MM.1S (cell line): ENCODE measurements at regions not wholly inside any gene's neighbourhood (a gene's known extent, or its start where the extent isn't known, plus 50 kb on each side); places are given as distances from the start of the nearest gene placed in this dataset.

ENCODE experiments used
- DNase-seq: peaks from one replicate; pipeline ENCODE4 v3.0.0-alpha.2; 2015
- H2AFZ ChIP-seq: fragments of 300-600 bp; sonication (generic); 2 replicates; pipeline ENCODE4 v1.6.0; 2016; ENCODE audit warnings: antibody characterized with exemption, low read length
- H3F3A ChIP-seq: fragments of 300-600 bp; sonication (generic); 2 replicates; pipeline ENCODE4 v1.6.1; 2016; ENCODE audit warnings: mild to moderate bottlenecking, antibody characterized with exemption, low read length, moderate library complexity, mixed read lengths; ENCODE audit not compliant: insufficient read depth
- H3K27ac ChIP-seq: fragments of 300-600 bp; sonication (generic); 2 replicates; pipeline ENCODE4 v1.5.1; 2016; ENCODE audit warnings: mild to moderate bottlenecking, low read length
- H3K27me3 ChIP-seq: fragments of 300-600 bp; sonication (generic); replicated peaks from 2 replicates; pipeline ENCODE4 v1.6.0; 2016; ENCODE audit warnings: low read length; ENCODE audit not compliant: insufficient read depth
- H3K36me3 ChIP-seq: fragments of 300-600 bp; sonication (generic); replicated peaks from 2 replicates; pipeline ENCODE4 v1.6.1; 2016; ENCODE audit warnings: mild to moderate bottlenecking, low read length, mixed read lengths; ENCODE audit not compliant: insufficient read depth
- H3K4me1 ChIP-seq: fragments of 300-600 bp; sonication (generic); 2 replicates; pipeline ENCODE4 v1.6.1; 2016; ENCODE audit warnings: low read length, mixed read lengths
- H3K4me2 ChIP-seq: fragments of 300-600 bp; sonication (generic); 2 replicates; pipeline ENCODE4 v1.6.0; 2016; ENCODE audit warnings: low read depth, low read length
- H3K4me3 ChIP-seq: fragments of 300-600 bp; sonication (generic); 2 replicates; pipeline ENCODE4 v1.5.1; 2016; ENCODE audit warnings: low read length, mixed read lengths
- H3K79me2 ChIP-seq: fragments of 300-600 bp; sonication (generic); 2 replicates; pipeline ENCODE4 v1.6.1; 2016; ENCODE audit warnings: mixed run types, low read length, mixed read lengths
- H3K9ac ChIP-seq: fragments of 300-600 bp; sonication (generic); 2 replicates; pipeline ENCODE4 v1.6.1; 2016; ENCODE audit warnings: low read length, mixed read lengths
- H3K9me2 ChIP-seq: fragments of 300-600 bp; sonication (generic); replicated peaks from 2 replicates; pipeline ENCODE4 v1.6.1; 2016; ENCODE audit warnings: mild to moderate bottlenecking, low read length, mixed read lengths; ENCODE audit not compliant: insufficient read depth
- H3K9me3 ChIP-seq: fragments of 300-600 bp; sonication (generic); replicated peaks from 2 replicates; pipeline ENCODE4 v1.6.1; 2016; ENCODE audit warnings: mild to moderate bottlenecking, low read length, mixed read lengths; ENCODE audit not compliant: insufficient read depth
- H4K20me1 ChIP-seq: fragments of 300-600 bp; sonication (generic); 2 replicates; pipeline ENCODE4 v1.6.1; 2016; ENCODE audit warnings: mild to moderate bottlenecking, low read length, moderate library complexity, mixed read lengths; ENCODE audit not compliant: insufficient read depth
- EZH2 ChIP-seq: fragments of 300-600 bp; sonication (generic); optimal IDR thresholded peaks from 2 replicates; pipeline ENCODE3; 2017; ENCODE audit warnings: low read depth, mild to moderate bottlenecking, antibody characterized with exemption, low read length, mixed read lengths
- EZH2phosphoT487 ChIP-seq: fragments of 300-600 bp; sonication (generic); IDR thresholded peaks from 2 replicates; pipeline ENCODE4 v1.6.1; 2018; ENCODE audit warnings: antibody characterized with exemption, low read length
- TF ChIP-seq, protein P1 (sequence below): fragments of 300-600 bp; sonication (generic); IDR thresholded peaks from 2 replicates; pipeline ENCODE4 v1.5.1; 2016; ENCODE audit warnings: antibody characterized with exemption, low read length, mixed read lengths

DNA sequence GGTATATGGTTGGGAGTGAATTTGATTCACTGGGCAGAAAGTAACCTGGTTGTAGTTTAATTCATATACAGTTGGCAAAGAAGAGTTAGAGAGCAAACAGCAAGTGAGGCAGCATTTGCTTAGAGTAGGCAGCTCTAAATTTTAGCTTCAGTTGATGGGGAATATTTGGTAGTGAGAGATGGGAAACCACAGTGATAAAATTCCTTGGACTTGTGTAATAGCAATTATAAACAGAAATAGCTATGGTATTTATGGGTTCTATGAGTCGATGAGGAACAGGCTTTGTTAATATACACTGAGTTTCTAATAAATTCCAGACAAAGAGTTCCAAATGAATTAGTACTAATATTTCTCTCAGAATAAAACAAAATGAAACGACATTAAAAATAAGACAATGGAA lies 894.0 kb downstream of the ROBO2 start:
- no peak for DNase-seq
- Histone ChIP-seq H3K4me1 (no peaks in the 10 kb centered on the region), H3K27me3 (no peaks in the 10 kb centered on the region), H3K79me2 (no peaks in the 10 kb centered on the region), H3K4me2 (no peak overlapping the region), H3K4me3 (no peak overlapping the region), H3K9me3 (no peaks in the 10 kb centered on the region), H3K9ac (no peak overlapping the region), H2AFZ (no peak overlapping the region), H4K20me1 (no peaks in the 10 kb centered on the region), H3F3A (no peaks in the 10 kb centered on the region), H3K27ac (no peak overlapping the region), H3K36me3 (no peaks in the 10 kb centered on the region), H3K9me2 (no peaks in the 10 kb centered on the region)
- TF ChIP-seq EZH2phosphoT487 (no peak), EZH2 (no peak)
- TF ChIP-seq, protein P1, sequence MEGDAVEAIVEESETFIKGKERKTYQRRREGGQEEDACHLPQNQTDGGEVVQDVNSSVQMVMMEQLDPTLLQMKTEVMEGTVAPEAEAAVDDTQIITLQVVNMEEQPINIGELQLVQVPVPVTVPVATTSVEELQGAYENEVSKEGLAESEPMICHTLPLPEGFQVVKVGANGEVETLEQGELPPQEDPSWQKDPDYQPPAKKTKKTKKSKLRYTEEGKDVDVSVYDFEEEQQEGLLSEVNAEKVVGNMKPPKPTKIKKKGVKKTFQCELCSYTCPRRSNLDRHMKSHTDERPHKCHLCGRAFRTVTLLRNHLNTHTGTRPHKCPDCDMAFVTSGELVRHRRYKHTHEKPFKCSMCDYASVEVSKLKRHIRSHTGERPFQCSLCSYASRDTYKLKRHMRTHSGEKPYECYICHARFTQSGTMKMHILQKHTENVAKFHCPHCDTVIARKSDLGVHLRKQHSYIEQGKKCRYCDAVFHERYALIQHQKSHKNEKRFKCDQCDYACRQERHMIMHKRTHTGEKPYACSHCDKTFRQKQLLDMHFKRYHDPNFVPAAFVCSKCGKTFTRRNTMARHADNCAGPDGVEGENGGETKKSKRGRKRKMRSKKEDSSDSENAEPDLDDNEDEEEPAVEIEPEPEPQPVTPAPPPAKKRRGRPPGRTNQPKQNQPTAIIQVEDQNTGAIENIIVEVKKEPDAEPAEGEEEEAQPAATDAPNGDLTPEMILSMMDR, result no peak

DNA sequence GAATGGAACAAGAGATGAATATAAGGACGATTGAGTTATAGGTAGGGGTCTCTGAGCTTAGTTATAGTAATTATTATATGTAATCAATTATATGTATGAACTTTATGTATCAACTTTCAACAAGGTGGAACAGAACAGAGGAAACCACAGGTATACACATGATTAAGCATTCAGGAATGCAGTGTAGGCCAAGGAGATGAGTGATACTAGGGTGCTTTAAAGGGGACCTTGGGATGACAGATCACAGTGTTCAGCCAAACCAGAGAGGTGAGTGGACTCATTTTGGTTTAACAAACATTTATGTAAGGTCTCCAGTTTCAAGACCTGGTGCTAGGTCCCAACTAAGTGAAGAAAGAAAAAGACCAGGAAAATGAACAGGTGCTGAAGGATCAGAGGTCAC lies 895.5 kb downstream of the ROBO2 start:
- Histone ChIP-seq H3K79me2 (no peaks in the 10 kb centered on the region), H3K36me3 (no peaks in the 10 kb centered on the region), H3K27ac (no peak overlapping the region), H3K9me2 (no peaks in the 10 kb centered on the region), H3K4me3 (no peak overlapping the region), H4K20me1 (no peaks in the 10 kb centered on the region), H3K27me3 (no peaks in the 10 kb centered on the region), H3K4me2 (no peak overlapping the region), H3K4me1 (no peaks in the 10 kb centered on the region), H3F3A (no peaks in the 10 kb centered on the region), H3K9ac (no peak overlapping the region), H3K9me3 (no peaks in the 10 kb centered on the region), H2AFZ (no peak overlapping the region)
- DNase-seq, result no peak
- TF ChIP-seq EZH2phosphoT487, result no peak
- TF ChIP-seq, protein P1, result no peak
- TF ChIP-seq EZH2, result no peak

DNA sequence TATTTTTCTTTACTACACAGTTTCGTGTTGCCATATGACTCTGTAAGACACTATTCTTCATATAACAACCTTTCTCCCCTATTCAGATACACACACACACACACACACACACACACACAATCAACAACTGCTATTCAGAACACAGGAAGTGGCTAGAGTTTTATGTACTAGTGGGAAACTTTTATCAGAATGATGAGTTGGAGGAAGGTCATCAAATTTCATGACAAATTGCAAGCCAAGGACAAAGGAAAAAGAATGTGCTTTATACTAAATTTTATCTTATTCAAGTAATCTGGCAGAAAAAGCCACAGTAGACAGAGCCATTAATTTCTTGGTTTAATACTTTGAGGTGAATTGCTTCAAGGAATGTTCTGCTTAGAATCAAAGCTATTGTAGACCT lies 899.8 kb downstream of the ROBO2 start:
- Histone ChIP-seq H3K4me2 (no peak overlapping the region), H3K79me2 (no peaks in the 10 kb centered on the region), H4K20me1 (no peaks in the 10 kb centered on the region), H2AFZ (no peak overlapping the region), H3K27ac (no peak overlapping the region), H3K27me3 (no peaks in the 10 kb centered on the region), H3K9me2 (no peaks in the 10 kb centered on the region), H3K9ac (no peak overlapping the region), H3K9me3 (no peaks in the 10 kb centered on the region), H3K36me3 (no peaks in the 10 kb centered on the region), H3K4me1 (no peaks in the 10 kb centered on the region), H3K4me3 (no peak overlapping the region), H3F3A (no peaks in the 10 kb centered on the region)
- TF ChIP-seq EZH2 (no peak), EZH2phosphoT487 (no peak)
- TF ChIP-seq, protein P1, result no peak
- no peak for DNase-seq
